HCT116 (cell line): ENCODE measurements at regions not wholly inside any gene's neighbourhood (a gene's known extent, or its start where the extent isn't known, plus 50 kb on each side); places are given as distances from the start of the nearest gene placed in this dataset.

Experiments
- CTCF ChIP-seq, 3 experiments: fragments of 200-600 bp in 1 of 3; sonication (generic) in 1 of 3; IDR thresholded peaks in 2 of 3; conservative IDR thresholded peaks in 1 of 3; 2 replicates each; pipeline ENCODE4 v1.5.1; 2012 to 2017; ENCODE audit warnings: low read depth in 2 of 3, low read length in 2 of 3, antibody characterized with exemption in 1 of 3, borderline replicate concordance in 1 of 3, control low read depth in 1 of 3, mild to moderate bottlenecking in 1 of 3, mixed read lengths in 1 of 3, mixed run types in 1 of 3, moderate library complexity in 1 of 3; ENCODE audit not compliant: insufficient read depth in 1 of 3
- POLR2A ChIP-seq: IDR thresholded peaks from 2 replicates; pipeline ENCODE4 v1.7.0; 2011; ENCODE audit warnings: borderline replicate concordance; ENCODE audit not compliant: insufficient read depth, insufficient read length; ENCODE audit errors: extremely low read depth
- YY1 ChIP-seq: IDR thresholded peaks from 2 replicates; pipeline ENCODE4 v1.6.1; 2011; ENCODE audit warnings: low read length, low read depth, moderate library complexity, mild to moderate bottlenecking; ENCODE audit not compliant: insufficient replicate concordance; ENCODE audit errors: extremely low read depth

GRCh38 chr6:166842607-166843006 lies 113.7 kb downstream of the RNASET2 start:
- TF ChIP-seq POLR2A: no peak
- TF ChIP-seq CTCF (IDR thresholded peaks at IDR 0.05 in 2 of 3, conservative IDR thresholded peaks at IDR 0.05 in 1 of 3; ENCODE audit: borderline replicate concordance in 1 of 3, insufficient read depth in 1 of 3, low read depth in 2 of 3, low read length in 2 of 3): no peak
- no peak for TF ChIP-seq YY1
